Neural cell (in vitro differentiated cells): ENCODE measurements at regions not wholly inside any gene's neighbourhood (a gene's known extent, or its start where the extent isn't known, plus 50 kb on each side); places are given as distances from the start of the nearest gene placed in this dataset.

ENCODE experiments used
- EP300 ChIP-seq: fragments of 450-650 bp; conservative IDR thresholded peaks from 2 replicates; pipeline ENCODE4 v1.6.1; 2014; ENCODE audit warnings: antibody characterized with exemption, mild to moderate bottlenecking, moderate library complexity; ENCODE audit not compliant: poor library complexity, severe bottlenecking
- EZH2 ChIP-seq: fragments of 200-600, 300-800 bp; shearing (Covaris generic), sonication (generic); IDR thresholded peaks from 2 replicates; pipeline ENCODE4 v1.6.1; 2014; ENCODE audit warnings: antibody characterized with exemption, low read length, borderline replicate concordance, mild to moderate bottlenecking; ENCODE audit not compliant: insufficient read depth, poor library complexity, severe bottlenecking
- POLR2AphosphoS5 ChIP-seq: IDR thresholded peaks from 2 replicates; pipeline ENCODE4 v1.6.1; 2012
- SMC3 ChIP-seq: fragments of 450-650 bp; conservative IDR thresholded peaks from 2 replicates; pipeline ENCODE4 v1.6.1; 2014; ENCODE audit warnings: antibody characterized with exemption, mild to moderate bottlenecking, moderate library complexity; ENCODE audit not compliant: poor library complexity
- TAF1 ChIP-seq: IDR thresholded peaks from 2 replicates; pipeline ENCODE4 v1.6.1; 2012; ENCODE audit warnings: low read depth
- TF ChIP-seq, protein P1 (sequence below): fragments of 450-650 bp; IDR thresholded peaks from 2 replicates; pipeline ENCODE4 v1.5.1; 2014; ENCODE audit warnings: antibody characterized with exemption, mild to moderate bottlenecking, moderate library complexity; ENCODE audit not compliant: poor library complexity, severe bottlenecking
- TF ChIP-seq, protein P2 (sequence below): IDR thresholded peaks from 2 replicates; pipeline ENCODE4 v1.6.1; 2012; ENCODE audit warnings: borderline replicate concordance

GRCh38 chr11:28699701-28700100, 591.5 kb downstream of the METTL15 start:
- TF ChIP-seq EZH2: no peak
- TF ChIP-seq, protein P1, sequence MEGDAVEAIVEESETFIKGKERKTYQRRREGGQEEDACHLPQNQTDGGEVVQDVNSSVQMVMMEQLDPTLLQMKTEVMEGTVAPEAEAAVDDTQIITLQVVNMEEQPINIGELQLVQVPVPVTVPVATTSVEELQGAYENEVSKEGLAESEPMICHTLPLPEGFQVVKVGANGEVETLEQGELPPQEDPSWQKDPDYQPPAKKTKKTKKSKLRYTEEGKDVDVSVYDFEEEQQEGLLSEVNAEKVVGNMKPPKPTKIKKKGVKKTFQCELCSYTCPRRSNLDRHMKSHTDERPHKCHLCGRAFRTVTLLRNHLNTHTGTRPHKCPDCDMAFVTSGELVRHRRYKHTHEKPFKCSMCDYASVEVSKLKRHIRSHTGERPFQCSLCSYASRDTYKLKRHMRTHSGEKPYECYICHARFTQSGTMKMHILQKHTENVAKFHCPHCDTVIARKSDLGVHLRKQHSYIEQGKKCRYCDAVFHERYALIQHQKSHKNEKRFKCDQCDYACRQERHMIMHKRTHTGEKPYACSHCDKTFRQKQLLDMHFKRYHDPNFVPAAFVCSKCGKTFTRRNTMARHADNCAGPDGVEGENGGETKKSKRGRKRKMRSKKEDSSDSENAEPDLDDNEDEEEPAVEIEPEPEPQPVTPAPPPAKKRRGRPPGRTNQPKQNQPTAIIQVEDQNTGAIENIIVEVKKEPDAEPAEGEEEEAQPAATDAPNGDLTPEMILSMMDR: no peak
- no peak for TF ChIP-seq POLR2AphosphoS5
- TF ChIP-seq, protein P2, sequence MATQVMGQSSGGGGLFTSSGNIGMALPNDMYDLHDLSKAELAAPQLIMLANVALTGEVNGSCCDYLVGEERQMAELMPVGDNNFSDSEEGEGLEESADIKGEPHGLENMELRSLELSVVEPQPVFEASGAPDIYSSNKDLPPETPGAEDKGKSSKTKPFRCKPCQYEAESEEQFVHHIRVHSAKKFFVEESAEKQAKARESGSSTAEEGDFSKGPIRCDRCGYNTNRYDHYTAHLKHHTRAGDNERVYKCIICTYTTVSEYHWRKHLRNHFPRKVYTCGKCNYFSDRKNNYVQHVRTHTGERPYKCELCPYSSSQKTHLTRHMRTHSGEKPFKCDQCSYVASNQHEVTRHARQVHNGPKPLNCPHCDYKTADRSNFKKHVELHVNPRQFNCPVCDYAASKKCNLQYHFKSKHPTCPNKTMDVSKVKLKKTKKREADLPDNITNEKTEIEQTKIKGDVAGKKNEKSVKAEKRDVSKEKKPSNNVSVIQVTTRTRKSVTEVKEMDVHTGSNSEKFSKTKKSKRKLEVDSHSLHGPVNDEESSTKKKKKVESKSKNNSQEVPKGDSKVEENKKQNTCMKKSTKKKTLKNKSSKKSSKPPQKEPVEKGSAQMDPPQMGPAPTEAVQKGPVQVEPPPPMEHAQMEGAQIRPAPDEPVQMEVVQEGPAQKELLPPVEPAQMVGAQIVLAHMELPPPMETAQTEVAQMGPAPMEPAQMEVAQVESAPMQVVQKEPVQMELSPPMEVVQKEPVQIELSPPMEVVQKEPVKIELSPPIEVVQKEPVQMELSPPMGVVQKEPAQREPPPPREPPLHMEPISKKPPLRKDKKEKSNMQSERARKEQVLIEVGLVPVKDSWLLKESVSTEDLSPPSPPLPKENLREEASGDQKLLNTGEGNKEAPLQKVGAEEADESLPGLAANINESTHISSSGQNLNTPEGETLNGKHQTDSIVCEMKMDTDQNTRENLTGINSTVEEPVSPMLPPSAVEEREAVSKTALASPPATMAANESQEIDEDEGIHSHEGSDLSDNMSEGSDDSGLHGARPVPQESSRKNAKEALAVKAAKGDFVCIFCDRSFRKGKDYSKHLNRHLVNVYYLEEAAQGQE: no peak
- no peak for TF ChIP-seq SMC3
- no peak for TF ChIP-seq EP300
- no peak for TF ChIP-seq TAF1
